Esophagus squamous epithelium (tissue), 4 donors: ENCODE measurements at regions not wholly inside any gene's neighbourhood (a gene's known extent, or its start where the extent isn't known, plus 50 kb on each side); places are given as distances from the start of the nearest gene placed in this dataset.

ENCODE experiments used
- POLR2A ChIP-seq, 4 donors: fragments of 450-650 bp; IDR thresholded peaks; one replicate each; pipeline ENCODE4 v1.6.1; 2017; ENCODE audit warnings: antibody characterized with exemption in 4 of 4, mild to moderate bottlenecking in 4 of 4, moderate library complexity in 3 of 4
- TF ChIP-seq, protein P1 (sequence below), 6 experiments: fragments of 450-650 bp in 4 of 6; fragments of 200-600 bp in 2 of 6; sonication (generic) in 2 of 6; IDR thresholded peaks; one replicate each; pipeline ENCODE4 v1.5.1; 2016 to 2019; ENCODE audit warnings: antibody characterized with exemption in 6 of 6, mild to moderate bottlenecking in 4 of 6, moderate library complexity in 4 of 6

DNA sequence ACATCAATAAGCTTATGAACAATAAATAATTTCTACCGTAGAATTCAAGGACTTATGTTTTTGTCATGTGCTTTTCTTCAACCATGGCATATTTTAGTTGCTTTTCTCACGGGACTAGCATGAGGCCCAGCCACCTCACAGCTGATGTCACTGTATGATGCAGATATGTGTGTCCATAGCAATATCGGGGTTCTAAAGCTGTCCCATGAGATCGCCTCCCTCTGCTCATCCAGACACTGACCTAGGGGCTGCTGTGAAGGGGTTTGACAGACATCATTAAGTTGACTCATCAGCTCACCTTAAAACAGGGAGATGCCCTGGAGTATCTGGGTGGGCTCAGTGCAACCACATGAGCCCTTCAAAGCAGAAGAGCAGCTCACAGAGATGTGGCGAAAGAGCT, 210.3 kb upstream of the AJAP1 start:
- TF ChIP-seq, protein P1, sequence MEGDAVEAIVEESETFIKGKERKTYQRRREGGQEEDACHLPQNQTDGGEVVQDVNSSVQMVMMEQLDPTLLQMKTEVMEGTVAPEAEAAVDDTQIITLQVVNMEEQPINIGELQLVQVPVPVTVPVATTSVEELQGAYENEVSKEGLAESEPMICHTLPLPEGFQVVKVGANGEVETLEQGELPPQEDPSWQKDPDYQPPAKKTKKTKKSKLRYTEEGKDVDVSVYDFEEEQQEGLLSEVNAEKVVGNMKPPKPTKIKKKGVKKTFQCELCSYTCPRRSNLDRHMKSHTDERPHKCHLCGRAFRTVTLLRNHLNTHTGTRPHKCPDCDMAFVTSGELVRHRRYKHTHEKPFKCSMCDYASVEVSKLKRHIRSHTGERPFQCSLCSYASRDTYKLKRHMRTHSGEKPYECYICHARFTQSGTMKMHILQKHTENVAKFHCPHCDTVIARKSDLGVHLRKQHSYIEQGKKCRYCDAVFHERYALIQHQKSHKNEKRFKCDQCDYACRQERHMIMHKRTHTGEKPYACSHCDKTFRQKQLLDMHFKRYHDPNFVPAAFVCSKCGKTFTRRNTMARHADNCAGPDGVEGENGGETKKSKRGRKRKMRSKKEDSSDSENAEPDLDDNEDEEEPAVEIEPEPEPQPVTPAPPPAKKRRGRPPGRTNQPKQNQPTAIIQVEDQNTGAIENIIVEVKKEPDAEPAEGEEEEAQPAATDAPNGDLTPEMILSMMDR (IDR thresholded peaks at IDR 0.05) = no peak
- no peak for TF ChIP-seq POLR2A (IDR thresholded peaks at IDR 0.05)
